Endodermal cell (in vitro differentiated cells): ENCODE measurements at regions not wholly inside any gene's neighbourhood (a gene's known extent, or its start where the extent isn't known, plus 50 kb on each side); places are given as distances from the start of the nearest gene placed in this dataset.

Experiments
- DNase-seq: peaks from one replicate; pipeline ENCODE4 v3.0.0-alpha.2; 2017
- H3K27ac ChIP-seq: 2 replicates; pipeline ENCODE4 v1.5.1; 2013; ENCODE audit warnings: mild to moderate bottlenecking, low read depth, low read length, moderate library complexity
- H3K27me3 ChIP-seq: 2 replicates; pipeline ENCODE4 v1.6.1; 2013; ENCODE audit warnings: mild to moderate bottlenecking, low read length, moderate library complexity; ENCODE audit not compliant: insufficient read depth, control insufficient read depth, poor library complexity, severe bottlenecking
- H3K36me3 ChIP-seq: 2 replicates; pipeline ENCODE4 v1.7.0; 2013; ENCODE audit warnings: mild to moderate bottlenecking, low read length, moderate library complexity; ENCODE audit not compliant: control insufficient read depth, insufficient read depth
- H3K4me1 ChIP-seq: one replicate; pipeline ENCODE4 v1.7.0; 2013; ENCODE audit warnings: low read length; ENCODE audit not compliant: control insufficient read depth, insufficient read depth
- H3K4me3 ChIP-seq: 2 replicates; pipeline ENCODE4 v1.5.1; 2013; ENCODE audit warnings: mild to moderate bottlenecking, low read length, moderate library complexity
- H3K9ac ChIP-seq: 2 replicates; pipeline ENCODE4 v1.6.1; 2013; ENCODE audit warnings: mild to moderate bottlenecking, low read length, moderate library complexity; ENCODE audit not compliant: poor library complexity, severe bottlenecking; ENCODE audit errors: extremely low read depth
- H3K9me3 ChIP-seq: 2 replicates; pipeline ENCODE4 v1.6.1; 2013; ENCODE audit warnings: mild to moderate bottlenecking, low read length, moderate library complexity; ENCODE audit not compliant: control insufficient read depth
- H3K27ac Mint-ChIP-seq: 2 replicates; pipeline ENCODE4 v1.8.0; 2020; ENCODE audit warnings: mixed read lengths
- H3K27me3 Mint-ChIP-seq: 2 replicates; pipeline ENCODE4 v1.8.0; 2021; ENCODE audit warnings: mild to moderate bottlenecking, mixed read lengths; ENCODE audit not compliant: insufficient read depth
- H3K36me3 Mint-ChIP-seq: 2 replicates; pipeline ENCODE4 v1.8.0; 2020; ENCODE audit warnings: low read depth, mixed read lengths
- H3K4me1 Mint-ChIP-seq: 2 replicates; pipeline ENCODE4 v1.8.0; 2020; ENCODE audit warnings: mixed read lengths
- H3K4me3 Mint-ChIP-seq: 2 replicates; pipeline ENCODE4 v1.8.0; 2020; ENCODE audit warnings: mild to moderate bottlenecking, moderate library complexity, mixed read lengths
- H3K9me3 Mint-ChIP-seq: 2 replicates; pipeline ENCODE4 v1.8.0; 2020; ENCODE audit warnings: mild to moderate bottlenecking, mixed read lengths
- CTCF ChIP-seq: fragments of 200-600 bp; sonication (generic); conservative IDR thresholded peaks from 2 replicates; pipeline ENCODE4 v1.5.0; 2021; ENCODE audit warnings: antibody characterized with exemption, mild to moderate bottlenecking
- WGBS, 2 experiments: methylation state at CpG; one replicate each; pipeline versions ENCODE4 v1.1.5 to v1.1.7; 2013; ENCODE audit warnings: missing lambda C conversion rate in 2 of 2, mixed read lengths in 1 of 2; ENCODE audit not compliant: insufficient coverage in 1 of 2, insufficient read length in 1 of 2; 5-methylcytosine and 5-hydroxymethylcytosine counted together

- Histone ChIP-seq H3K36me3 (no peaks in the 10 kb centered on the region), H3K4me3 (no peak overlapping the region), H3K4me1 (no peaks in the 10 kb centered on the region), H3K27me3 (peaks cover 42% of the 10 kb centered on the region), H3K9me3 (no peaks in the 10 kb centered on the region), H3K27ac (no peak overlapping the region), H3K9ac (no peak overlapping the region)
- Mint-ChIP-seq H3K4me1 (no peaks in the 10 kb centered on the region), H3K27ac (no peak overlapping the region), H3K4me3 (no peak overlapping the region), H3K9me3 (no peaks in the 10 kb centered on the region), H3K27me3 (peaks cover 71% of the 10 kb centered on the region), H3K36me3 (no peaks in the 10 kb centered on the region)
- 82 to 100% methylated on average over 1 to 3 of the region's 3 CpGs for WGBS, 2 experiments
- no peak for TF ChIP-seq CTCF
- no peak for DNase-seq
Measured at GRCh38 chr22:22735695-22736611, 91.5 kb downstream of the GGTLC2 start.

GRCh38 chr22:22737590-22737989 lies 93.2 kb downstream of the GGTLC2 start:
- no peak for TF ChIP-seq CTCF
- peaks cover 77% of the 10 kb centered on the region for H3K27me3 Mint-ChIP-seq
- DNase-seq = no peak
- H3K9me3 Mint-ChIP-seq = no peaks in the 10 kb centered on the region
- H3K27ac ChIP-seq = no peak overlapping the region
- WGBS, 2 experiments = 91 to 100% methylated on average over 1 to 2 of the region's 2 CpGs
- no peak overlapping the region for H3K4me3 ChIP-seq
- H3K9me3 ChIP-seq = no peaks in the 10 kb centered on the region
- H3K9ac ChIP-seq = no peak overlapping the region
- H3K27me3 ChIP-seq = peaks cover 57% of the 10 kb centered on the region
- no peaks in the 10 kb centered on the region for H3K36me3 ChIP-seq
- no peaks in the 10 kb centered on the region for H3K36me3 Mint-ChIP-seq
- H3K4me1 ChIP-seq = no peaks in the 10 kb centered on the region
- H3K27ac Mint-ChIP-seq = no peak overlapping the region
- no peak overlapping the region for H3K4me3 Mint-ChIP-seq
- H3K4me1 Mint-ChIP-seq = no peaks in the 10 kb centered on the region

GRCh38 chr22:22738959-22739585 lies 94.7 kb downstream of the GGTLC2 start:
- peaks cover 72% of the 10 kb centered on the region for H3K27me3 ChIP-seq
- no peak overlapping the region for H3K9ac ChIP-seq
- H3K27me3 Mint-ChIP-seq = peaks cover 85% of the 10 kb centered on the region

More at GRCh38 chr22:22738959-22739585, 94.7 kb downstream of the GGTLC2 start:
- no peaks in the 10 kb centered on the region for H3K9me3 ChIP-seq
- no peak for TF ChIP-seq CTCF
- no peak for DNase-seq
- Mint-ChIP-seq H3K4me1 (no peaks in the 10 kb centered on the region), H3K4me3 (no peak overlapping the region), H3K9me3 (no peaks in the 10 kb centered on the region), H3K36me3 (no peaks in the 10 kb centered on the region), H3K27ac (no peak overlapping the region)
- H3K4me1 ChIP-seq = no peaks in the 10 kb centered on the region
- WGBS, 2 experiments = 72 to 93% methylated on average over 2 to 5 of the region's 5 CpGs
- no peak overlapping the region for H3K27ac ChIP-seq
- H3K36me3 ChIP-seq = no peaks in the 10 kb centered on the region
- H3K4me3 ChIP-seq = no peak overlapping the region
